SU-DHL-6 (cell line): ENCODE measurements at regions not wholly inside any gene's neighbourhood (a gene's known extent, or its start where the extent isn't known, plus 50 kb on each side); places are given as distances from the start of the nearest gene placed in this dataset.

Experiments used
- H2AFZ ChIP-seq: fragments of 200-600 bp; sonication (generic); 2 replicates; pipeline ENCODE4 v1.6.1; 2014; ENCODE audit warnings: low read depth, mild to moderate bottlenecking, moderate library complexity, mixed read lengths, antibody characterized with exemption, low read length; ENCODE audit not compliant: severe bottlenecking
- H3F3A ChIP-seq: fragments of 200-600 bp; shearing (Covaris generic); 2 replicates; pipeline ENCODE4 v1.6.0; 2016; ENCODE audit warnings: antibody characterized with exemption, mild to moderate bottlenecking; ENCODE audit not compliant: insufficient read depth
- H3K27ac ChIP-seq: fragments of 200-600 bp; sonication (generic); 2 replicates; pipeline ENCODE4 v1.5.1; 2016; ENCODE audit warnings: low read depth, mild to moderate bottlenecking, low read length, moderate library complexity, mixed read lengths
- H3K27me3 ChIP-seq: fragments of 200-600 bp; sonication (generic), shearing (Covaris generic); 2 replicates; pipeline ENCODE4 v1.6.0; 2014; ENCODE audit warnings: mild to moderate bottlenecking, low read length
- H3K36me3 ChIP-seq: fragments of 200-600 bp; sonication (generic); 2 replicates; pipeline ENCODE4 v1.6.1; 2014; ENCODE audit warnings: mild to moderate bottlenecking, low read length, mixed read lengths
- H3K4me2 ChIP-seq: fragments of 300-600, 200-600 bp; shearing (Covaris generic), sonication (generic); 2 replicates; pipeline ENCODE4 v1.6.0; 2014; ENCODE audit warnings: low read length, low read depth, mild to moderate bottlenecking; ENCODE audit not compliant: poor library complexity, severe bottlenecking
- H3K4me3 ChIP-seq: fragments of 200-600 bp; sonication (generic); 2 replicates; pipeline ENCODE4 v1.5.1; 2014; ENCODE audit warnings: antibody characterized with exemption, low read length, mild to moderate bottlenecking, mixed read lengths; ENCODE audit not compliant: insufficient read depth, poor library complexity, severe bottlenecking
- H3K79me2 ChIP-seq: fragments of 200-600 bp; sonication (generic); 2 replicates; pipeline ENCODE4 v1.6.1; 2014; ENCODE audit warnings: mild to moderate bottlenecking, low read length, moderate library complexity; ENCODE audit not compliant: insufficient read depth
- H3K9ac ChIP-seq: fragments of 200-600 bp; sonication (generic); 2 replicates; pipeline ENCODE4 v1.7.0; 2014; ENCODE audit warnings: mild to moderate bottlenecking, low read length
- H3K9me2 ChIP-seq: fragments of 200-600 bp; sonication (generic); replicated peaks from 2 replicates; pipeline ENCODE4 v1.6.1; 2014; ENCODE audit warnings: low read length; ENCODE audit not compliant: insufficient read depth
- H3K9me3 ChIP-seq: fragments of 200-600 bp; sonication (generic); 2 replicates; pipeline ENCODE4 v1.6.1; 2014; ENCODE audit warnings: low read length, mixed read lengths; ENCODE audit not compliant: insufficient read depth
- H4K20me1 ChIP-seq: fragments of 200-600 bp; sonication (generic); 2 replicates; pipeline ENCODE4 v1.6.1; 2014; ENCODE audit warnings: low read depth, mild to moderate bottlenecking, antibody characterized with exemption, low read length, moderate library complexity, mixed read lengths
- CTCF ChIP-seq: fragments of 200-600 bp; sonication (generic); IDR thresholded peaks from one replicate; pipeline ENCODE4 v1.5.1; 2017; ENCODE audit warnings: antibody characterized with exemption, mild to moderate bottlenecking, low read length, moderate library complexity; ENCODE audit not compliant: insufficient read depth, poor library complexity, severe bottlenecking
- EZH2phosphoT487 ChIP-seq: fragments of 200-600 bp; sonication (generic), shearing (Covaris generic); conservative IDR thresholded peaks from 2 replicates; pipeline ENCODE4 v1.6.1; 2018; ENCODE audit warnings: mild to moderate bottlenecking, antibody characterized with exemption, low read length, moderate library complexity, mixed read lengths

- Histone ChIP-seq H3K9ac (no peak overlapping the region), H3K79me2 (no peaks in the 10 kb centered on the region), H3K4me3 (no peak overlapping the region), H3F3A (no peaks in the 10 kb centered on the region), H3K9me3 (no peaks in the 10 kb centered on the region), H4K20me1 (no peaks in the 10 kb centered on the region), H3K9me2 (no peaks in the 10 kb centered on the region), H3K4me2 (no peak overlapping the region), H3K27me3 (no peaks in the 10 kb centered on the region), H3K36me3 (no peaks in the 10 kb centered on the region), H3K27ac (no peak overlapping the region), H2AFZ (no peak overlapping the region)
- no peak for TF ChIP-seq CTCF
- TF ChIP-seq EZH2phosphoT487 = no peak
Measured at GRCh38 chr10:114885443-114885842, 52.6 kb upstream of the TRUB1 start.
